ENCODE measurements at regions not wholly inside any gene's neighbourhood (a gene's known extent, or its start where the extent isn't known, plus 50 kb on each side); places are given as distances from the start of the nearest gene placed in this dataset.
"Not testable (repeated sequence)": the region's sequence is repeated elsewhere in the genome, so short reads cannot be mapped to it uniquely, and the experiment has no call there.

GRCh38 chr3:147099076-147099475 is 307.3 kb downstream of the ZIC4 start:
- DNase-seq (no peak), FAIRE-seq (no peak), ATAC-seq (no peak)
- Histone ChIP-seq H3K36me3 (no peaks in the 10 kb centered on the region), H3K4me1 (no peaks in the 10 kb centered on the region), H3K9me3 (peaks cover 0 to 7% (median 0%) of the 10 kb centered on the region in 4 donors), H3K4me3 (no peak overlapping the region), H3K27ac (no peak overlapping the region), H3K27me3 (no peaks in the 10 kb centered on the region)
- TF ChIP-seq CTCF (IDR thresholded peaks at IDR 0.05) = no peak
- WGBS, 2 donors = 82 to 89% methylated on average over 3 of the region's 3 CpGs
- intact Hi-C loops (cut with DNase I) = no loop called here

GRCh38 chr3:147090461-147090860 is 315.9 kb downstream of the ZIC4 start:
- no peak for DNase-seq
- WGBS, 2 donors = 42 to 69% methylated on average over 2 of the region's 2 CpGs
- intact Hi-C loops (cut with DNase I) = no loop called here
- no peak for FAIRE-seq
- no peak for TF ChIP-seq CTCF (IDR thresholded peaks at IDR 0.05)
- Histone ChIP-seq H3K4me3 (no peak overlapping the region), H3K4me1 (peaks cover 0 to 6% (median 0%) of the 10 kb centered on the region in 3 donors), H3K27me3 (no peaks in the 10 kb centered on the region), H3K27ac (no peak overlapping the region), H3K9me3 (no peaks in the 10 kb centered on the region), H3K36me3 (no peaks in the 10 kb centered on the region)
- ATAC-seq = no peak

GRCh38 chr3:147089286-147089685 is 317.1 kb downstream of the ZIC4 start:
- no peaks in the 10 kb centered on the region for H3K27me3 ChIP-seq
- peaks cover 0 to 6% (median 0%) of the 10 kb centered on the region in 3 donors for H3K4me1 ChIP-seq
- TF ChIP-seq CTCF (IDR thresholded peaks at IDR 0.05) = no peak
- H3K36me3 ChIP-seq = no peaks in the 10 kb centered on the region
- FAIRE-seq (no peak), ATAC-seq (no peak), DNase-seq (no peak)
- H3K4me3 ChIP-seq = no peak overlapping the region
- intact Hi-C loops (cut with DNase I) = no loop called here
- no peaks in the 10 kb centered on the region for H3K9me3 ChIP-seq
- WGBS, 2 donors = 84% methylated on average over 5 of the region's 5 CpGs
- no peak overlapping the region for H3K27ac ChIP-seq

GRCh38 chr3:147059500-147059899 is 346.8 kb downstream of the ZIC4 start:
- FAIRE-seq; H3K27ac ChIP-seq; H3K9me3 ChIP-seq; H3K27me3 ChIP-seq; intact Hi-C loops (cut with DNase I); H3K4me3 ChIP-seq; ATAC-seq; H3K36me3 ChIP-seq; H3K4me1 ChIP-seq; DNase-seq: not testable (repeated sequence)
- 75 to 78% methylated on average over 6 of the region's 6 CpGs for WGBS, 2 donors

- 53 to 56% methylated on average over 9 of the region's 9 CpGs for WGBS, 2 donors
- Histone ChIP-seq H3K9me3 (no peaks in the 10 kb centered on the region), H3K4me1 (no peaks in the 10 kb centered on the region), H3K4me3 (no peak overlapping the region), H3K27me3 (no peaks in the 10 kb centered on the region), H3K27ac (no peak overlapping the region), H3K36me3 (no peaks in the 10 kb centered on the region)
- no peak for TF ChIP-seq CTCF (IDR thresholded peaks at IDR 0.05)
- FAIRE-seq = no peak
- DNase-seq = no peak
- intact Hi-C loops (cut with DNase I) = no loop called here
- no peak for ATAC-seq
Observed at GRCh38 chr3:147049821-147050220, 356.5 kb downstream of the ZIC4 start.

- Histone ChIP-seq H3K27me3 (no peaks in the 10 kb centered on the region), H3K4me3 (no peak overlapping the region), H3K9me3 (no peaks in the 10 kb centered on the region), H3K4me1 (no peaks in the 10 kb centered on the region), H3K27ac (no peak overlapping the region), H3K36me3 (no peaks in the 10 kb centered on the region)
- DNase-seq (no peak), ATAC-seq (no peak), FAIRE-seq (no peak)
- intact Hi-C loops (cut with DNase I) = no loop called here
- 86 to 96% methylated on average over 3 of the region's 3 CpGs for WGBS, 2 donors
- TF ChIP-seq CTCF (IDR thresholded peaks at IDR 0.05) = no peak
Observed at GRCh38 chr3:147049305-147049704, 357.0 kb downstream of the ZIC4 start.
